Suprapubic skin (tissue), 4 donors: ENCODE measurements at regions not wholly inside any gene's neighbourhood (a gene's known extent, or its start where the extent isn't known, plus 50 kb on each side); places are given as distances from the start of the nearest gene placed in this dataset.

ENCODE experiments used
- DNase-seq, 2 donors: peaks; one replicate each; pipeline ENCODE4 v3.0.0-alpha.2; 2019; ENCODE audit warnings: low spot score in 2 of 2
- H3K27ac ChIP-seq: fragments of 200-600 bp; sonication (generic); one replicate; pipeline ENCODE4 v1.5.1; 2019
- H3K27me3 ChIP-seq: fragments of 200-600 bp; sonication (generic); one replicate; pipeline ENCODE4 v1.5.1; 2019
- H3K36me3 ChIP-seq: fragments of 200-600 bp; sonication (generic); one replicate; pipeline ENCODE4 v1.5.1; 2019
- H3K4me1 ChIP-seq: fragments of 200-600 bp; sonication (generic); one replicate; pipeline ENCODE4 v1.5.1; 2019
- H3K4me3 ChIP-seq: fragments of 200-600 bp; sonication (generic); one replicate; pipeline ENCODE4 v1.5.1; 2019; ENCODE audit warnings: mild to moderate bottlenecking
- H3K9me3 ChIP-seq: fragments of 200-600 bp; sonication (generic); one replicate; pipeline ENCODE4 v1.5.1; 2019
- EP300 ChIP-seq: sonication (generic); formaldehyde crosslinking; IDR thresholded peaks from one replicate; pipeline ENCODE4 v1.6.1; 2017; ENCODE audit warnings: antibody characterized with exemption
- POLR2A ChIP-seq, 2 donors: fragments of 450-650 bp; IDR thresholded peaks; one replicate each; pipeline ENCODE4 v1.6.1; 2017; ENCODE audit warnings: antibody characterized with exemption in 2 of 2, mild to moderate bottlenecking in 2 of 2, moderate library complexity in 2 of 2
- POLR2AphosphoS5 ChIP-seq, 3 donors: sonication (generic); formaldehyde crosslinking; IDR thresholded peaks; one replicate each; pipeline ENCODE4 v1.6.1; 2017; ENCODE audit warnings: antibody characterized with exemption in 3 of 3
- WGBS: methylation state at CpG from one replicate; pipeline ENCODE4 v1.1.5; 2018; 5-methylcytosine and 5-hydroxymethylcytosine counted together
- TF ChIP-seq, protein P1 (sequence below), 2 donors: fragments of 200-600 bp in 1 of 2; fragments of 450-650 bp in 1 of 2; sonication (generic) in 1 of 2; IDR thresholded peaks; one replicate each; pipeline ENCODE4 v1.5.1; 2016 to 2019; ENCODE audit warnings: antibody characterized with exemption in 2 of 2, mild to moderate bottlenecking in 1 of 2, moderate library complexity in 1 of 2

DNA sequence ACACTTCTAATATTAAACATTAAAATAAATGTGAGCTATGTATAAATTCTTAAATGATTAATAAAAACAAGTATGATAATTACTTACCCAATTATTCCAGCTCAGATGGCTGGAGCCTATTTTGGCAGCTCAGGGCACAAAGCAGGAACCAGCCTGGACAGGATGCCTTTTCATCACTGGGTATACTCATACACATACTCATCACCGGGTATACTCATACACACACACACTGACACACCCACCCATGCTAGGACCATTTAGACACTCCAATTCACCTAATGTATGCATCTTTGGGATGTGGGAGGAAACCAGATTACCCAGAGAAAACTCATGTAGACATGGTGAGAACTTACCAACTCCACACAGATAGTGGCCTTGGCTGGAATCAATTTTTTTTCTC, 57.9 kb upstream of the CNOT2 start:
- H3K27ac ChIP-seq: no peak overlapping the region
- H3K4me1 ChIP-seq: no peaks in the 10 kb centered on the region
- no peak overlapping the region for H3K4me3 ChIP-seq
- H3K9me3 ChIP-seq: no peaks in the 10 kb centered on the region
- H3K36me3 ChIP-seq: no peaks in the 10 kb centered on the region
- no peaks in the 10 kb centered on the region for H3K27me3 ChIP-seq
- TF ChIP-seq EP300: no peak
- DNase-seq: no peak
- WGBS: 67% methylated on average over 1 of the region's 1 CpG

DNA sequence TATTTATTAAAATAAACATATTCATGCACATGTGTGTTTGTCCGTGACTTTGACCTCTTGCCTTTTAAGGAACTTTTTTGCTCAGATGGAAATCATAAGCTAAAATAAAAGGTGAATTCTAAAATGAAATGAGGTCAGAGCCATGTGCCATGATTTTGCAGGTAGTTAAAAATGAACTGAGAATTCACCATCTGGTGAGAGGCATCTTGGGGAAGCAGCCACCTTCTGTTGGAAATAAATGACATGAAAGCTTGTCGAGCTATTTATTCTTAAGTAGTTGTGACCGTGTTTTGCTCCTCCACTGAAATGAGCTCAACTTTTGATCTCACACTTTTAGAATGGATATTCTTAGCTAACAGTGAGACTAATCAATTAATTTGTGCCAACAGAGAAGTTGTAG, 56.8 kb upstream of the CNOT2 start:
- no peak for DNase-seq
- Histone ChIP-seq H3K27ac (no peak overlapping the region), H3K4me1 (no peaks in the 10 kb centered on the region), H3K27me3 (no peaks in the 10 kb centered on the region), H3K4me3 (no peak overlapping the region), H3K36me3 (no peaks in the 10 kb centered on the region), H3K9me3 (no peaks in the 10 kb centered on the region)
- 97% methylated on average over 3 of the region's 3 CpGs for WGBS
- TF ChIP-seq, protein P1, sequence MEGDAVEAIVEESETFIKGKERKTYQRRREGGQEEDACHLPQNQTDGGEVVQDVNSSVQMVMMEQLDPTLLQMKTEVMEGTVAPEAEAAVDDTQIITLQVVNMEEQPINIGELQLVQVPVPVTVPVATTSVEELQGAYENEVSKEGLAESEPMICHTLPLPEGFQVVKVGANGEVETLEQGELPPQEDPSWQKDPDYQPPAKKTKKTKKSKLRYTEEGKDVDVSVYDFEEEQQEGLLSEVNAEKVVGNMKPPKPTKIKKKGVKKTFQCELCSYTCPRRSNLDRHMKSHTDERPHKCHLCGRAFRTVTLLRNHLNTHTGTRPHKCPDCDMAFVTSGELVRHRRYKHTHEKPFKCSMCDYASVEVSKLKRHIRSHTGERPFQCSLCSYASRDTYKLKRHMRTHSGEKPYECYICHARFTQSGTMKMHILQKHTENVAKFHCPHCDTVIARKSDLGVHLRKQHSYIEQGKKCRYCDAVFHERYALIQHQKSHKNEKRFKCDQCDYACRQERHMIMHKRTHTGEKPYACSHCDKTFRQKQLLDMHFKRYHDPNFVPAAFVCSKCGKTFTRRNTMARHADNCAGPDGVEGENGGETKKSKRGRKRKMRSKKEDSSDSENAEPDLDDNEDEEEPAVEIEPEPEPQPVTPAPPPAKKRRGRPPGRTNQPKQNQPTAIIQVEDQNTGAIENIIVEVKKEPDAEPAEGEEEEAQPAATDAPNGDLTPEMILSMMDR (IDR thresholded peaks at IDR 0.05): no peak
- TF ChIP-seq POLR2AphosphoS5 (IDR thresholded peaks at IDR 0.05) (no peak), EP300 (no peak), POLR2A (IDR thresholded peaks at IDR 0.05) (no peak)

DNA sequence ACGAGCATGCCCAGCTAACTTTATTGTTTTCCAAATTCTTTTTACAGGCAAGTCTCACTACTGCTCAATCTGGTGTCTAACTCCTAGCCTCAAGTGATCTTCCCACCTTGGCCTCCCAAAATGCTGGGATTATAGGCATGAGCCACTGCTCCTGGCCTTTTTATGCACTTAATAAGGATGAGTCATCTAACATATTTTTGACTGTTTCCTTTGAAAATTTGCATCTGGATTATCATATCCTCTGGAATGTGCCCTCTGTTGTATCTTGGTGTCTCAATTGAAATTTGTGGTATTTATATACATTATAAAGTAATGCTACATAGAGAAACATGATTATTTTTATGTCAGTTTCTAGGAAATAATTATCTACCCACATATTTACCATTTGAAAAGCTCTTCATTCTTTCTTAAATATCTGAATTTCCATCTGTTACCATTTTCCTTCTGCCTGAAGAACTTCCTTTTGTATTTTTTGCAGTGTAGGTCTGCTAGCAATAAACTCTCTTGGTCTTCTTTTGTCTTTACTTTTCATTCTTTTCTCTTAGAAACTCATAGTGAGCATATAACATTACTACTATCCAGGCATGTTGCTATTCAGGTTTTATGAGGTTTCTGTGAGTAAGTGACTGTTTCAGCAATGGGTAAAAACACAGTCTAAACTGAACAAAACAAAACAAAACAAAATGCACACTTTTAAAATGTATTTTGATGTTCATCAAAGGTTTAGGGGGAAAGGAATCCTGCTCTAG, 52.8 kb upstream of the CNOT2 start:
- Histone ChIP-seq H3K9me3 (no peaks in the 10 kb centered on the region), H3K36me3 (no peaks in the 10 kb centered on the region), H3K27ac (no peak overlapping the region), H3K4me3 (no peak overlapping the region), H3K27me3 (no peaks in the 10 kb centered on the region), H3K4me1 (no peaks in the 10 kb centered on the region)
- TF ChIP-seq EP300: no peak
- TF ChIP-seq, protein P1 (IDR thresholded peaks at IDR 0.05): no peak
- TF ChIP-seq POLR2AphosphoS5 (IDR thresholded peaks at IDR 0.05): no peak
- no peak for TF ChIP-seq POLR2A (IDR thresholded peaks at IDR 0.05)
- WGBS: 72% methylated on average over 1 of the region's 1 CpG
- no peak for DNase-seq
